ENCODE measurements at regions not wholly inside any gene's neighbourhood (a gene's known extent, or its start where the extent isn't known, plus 50 kb on each side); places are given as distances from the start of the nearest gene placed in this dataset.
A peak's percentile ranks its signal among the peaks of the same experiment; 100 is the strongest.

DNA sequence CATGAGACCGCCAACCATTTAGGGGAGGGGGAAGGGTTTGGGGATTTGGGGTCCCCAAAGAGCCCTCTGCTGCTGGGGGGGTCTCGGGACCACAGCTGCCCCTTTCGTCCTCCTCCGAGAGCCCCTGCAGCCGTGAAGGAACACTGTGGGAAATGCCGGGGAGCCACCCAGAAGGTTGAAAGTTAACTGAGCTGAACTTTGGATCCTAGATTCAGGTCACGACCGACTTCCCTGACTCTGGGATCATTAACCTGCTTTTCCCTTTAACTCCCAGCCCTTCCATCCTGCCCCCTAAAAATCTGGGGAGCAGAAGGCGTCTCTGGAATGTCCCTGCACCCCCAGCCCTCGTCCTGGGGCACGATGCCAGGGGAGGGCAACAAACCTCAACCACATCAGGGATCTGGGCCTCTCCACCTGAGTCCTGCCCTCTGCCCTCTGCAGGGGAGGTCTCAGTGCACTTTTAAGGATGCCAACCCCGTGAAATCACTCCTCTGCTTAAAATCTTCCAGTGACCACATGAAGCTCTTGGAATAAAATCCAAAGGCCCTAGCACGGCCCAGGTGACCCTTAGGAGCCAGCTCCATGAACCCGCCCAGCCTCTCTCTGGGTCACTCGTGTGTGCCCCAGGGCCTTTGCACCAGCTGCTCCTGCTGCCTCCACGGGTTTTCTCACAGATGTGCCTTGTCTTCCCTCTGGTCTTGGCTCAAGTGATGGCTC is 95.0 kb downstream of the RFLNA start:
- ChIA-PET CTCF (interaction anchor here (0.6 to 1.8 kb wide), 2 partner anchors 9 to 24 kb away, joined by 9 to 54 read pairs; no protein-coding TSS in a partner anchor), POLR2A (ENCODE audit: unreplicated experiment) (interaction anchor here (0.6 to 1.9 kb wide), 3 partner anchors 10 to 129 kb away, joined by 4 to 15 read pairs (median 9); no protein-coding TSS in a partner anchor)
- intact Hi-C loops (cut with micrococcal nuclease) = loop anchor here (2.0 to 10.0 kb wide), 5 partner anchors 33 to 527 kb away; partner anchors contain the start of gene NCOR2
- peaks cover 73% of the 10 kb centered on the region for H3K4me1 ChIP-seq (ENCODE audit: insufficient read depth, low read length)
- TF ChIP-seq, protein P1, sequence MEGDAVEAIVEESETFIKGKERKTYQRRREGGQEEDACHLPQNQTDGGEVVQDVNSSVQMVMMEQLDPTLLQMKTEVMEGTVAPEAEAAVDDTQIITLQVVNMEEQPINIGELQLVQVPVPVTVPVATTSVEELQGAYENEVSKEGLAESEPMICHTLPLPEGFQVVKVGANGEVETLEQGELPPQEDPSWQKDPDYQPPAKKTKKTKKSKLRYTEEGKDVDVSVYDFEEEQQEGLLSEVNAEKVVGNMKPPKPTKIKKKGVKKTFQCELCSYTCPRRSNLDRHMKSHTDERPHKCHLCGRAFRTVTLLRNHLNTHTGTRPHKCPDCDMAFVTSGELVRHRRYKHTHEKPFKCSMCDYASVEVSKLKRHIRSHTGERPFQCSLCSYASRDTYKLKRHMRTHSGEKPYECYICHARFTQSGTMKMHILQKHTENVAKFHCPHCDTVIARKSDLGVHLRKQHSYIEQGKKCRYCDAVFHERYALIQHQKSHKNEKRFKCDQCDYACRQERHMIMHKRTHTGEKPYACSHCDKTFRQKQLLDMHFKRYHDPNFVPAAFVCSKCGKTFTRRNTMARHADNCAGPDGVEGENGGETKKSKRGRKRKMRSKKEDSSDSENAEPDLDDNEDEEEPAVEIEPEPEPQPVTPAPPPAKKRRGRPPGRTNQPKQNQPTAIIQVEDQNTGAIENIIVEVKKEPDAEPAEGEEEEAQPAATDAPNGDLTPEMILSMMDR (conservative IDR thresholded peaks at IDR 0.05; ENCODE audit: low read depth, low read length) = no peak
- TF ChIP-seq EZH2phosphoT487 (IDR thresholded peaks at IDR 0.05; ENCODE audit: borderline replicate concordance, low read length) = no peak
- TF ChIP-seq EZH2 (IDR thresholded peaks at IDR 0.05; ENCODE audit: low read length, unreplicated experiment) = no peak
- ATAC-seq = no peak
- peak overlapping the region; percentile 89 for H3K9ac ChIP-seq (ENCODE audit: low read length)
- H3K9me3 ChIP-seq (ENCODE audit: low read length) = no peaks in the 10 kb centered on the region
- no peaks in the 10 kb centered on the region for H3F3A ChIP-seq (ENCODE audit: low read length, unreplicated experiment)
- no peak overlapping the region for H2AFZ ChIP-seq (ENCODE audit: low read length)
- no peaks in the 10 kb centered on the region for H3K9me2 ChIP-seq (replicated peaks; ENCODE audit: low read length)
- peak overlapping the region; percentile 90 for H3K4me3 ChIP-seq (ENCODE audit: low read length)
- BruUV-seq (replicated peaks) = no TSS peak
- no peak for DNase-seq
- H3K79me2 ChIP-seq (ENCODE audit: low read length) = peaks cover 61% of the 10 kb centered on the region
- peak overlapping the region; percentile 96 for H3K4me2 ChIP-seq (ENCODE audit: low read length)
- no peaks in the 10 kb centered on the region for H3K27me3 ChIP-seq (ENCODE audit: low read length)
- no peaks in the 10 kb centered on the region for H4K20me1 ChIP-seq (ENCODE audit: low read length)
- H3K36me3 ChIP-seq (ENCODE audit: low read depth, low read length) = peaks cover 2% of the 10 kb centered on the region; the same call in 1 of the 2 replicates
- H3K27ac ChIP-seq (ENCODE audit: low read length) = peak overlapping the region; percentile 91

DNA sequence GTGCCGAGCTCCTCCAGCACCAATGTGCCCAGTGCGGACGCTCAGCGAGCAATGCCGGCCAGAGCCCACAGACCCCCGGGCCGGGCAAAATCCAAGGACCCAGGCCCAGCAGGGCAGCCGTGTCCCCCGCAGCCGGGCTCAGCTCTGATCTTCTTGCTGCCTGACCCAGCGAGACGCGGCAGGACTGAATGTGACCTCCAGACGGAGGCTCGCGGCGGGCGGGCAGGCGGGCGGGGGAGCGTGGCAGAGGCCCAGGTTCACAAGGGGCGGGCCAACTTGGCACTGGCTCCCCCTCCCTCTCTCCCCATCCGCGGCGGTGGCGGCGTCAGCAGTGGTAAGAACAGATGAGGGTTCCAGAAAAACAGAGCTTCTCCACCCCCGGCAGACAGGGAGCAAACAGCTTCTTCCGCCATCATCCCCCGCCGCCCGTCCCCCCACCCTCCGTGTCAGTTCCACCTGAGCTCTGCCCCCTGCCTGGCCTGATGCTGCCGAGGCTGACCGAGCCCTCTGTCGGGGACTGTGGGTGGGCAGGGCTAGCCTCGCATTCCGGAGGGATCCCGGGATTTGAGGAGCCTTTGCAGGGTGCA is 94.3 kb downstream of the RFLNA start:
- H3K9me3 ChIP-seq (ENCODE audit: low read length) = no peaks in the 10 kb centered on the region
- peak overlapping the region; percentile 91 for H3K27ac ChIP-seq (ENCODE audit: low read length)
- no TSS peak for BruUV-seq (replicated peaks)
- ChIA-PET CTCF (interaction anchor here (0.6 to 1.8 kb wide), 3 partner anchors 9 to 129 kb away, joined by 3 to 54 read pairs (median 9); no protein-coding TSS in a partner anchor), POLR2A (ENCODE audit: unreplicated experiment) (interaction anchor here (0.6 to 1.9 kb wide), 4 partner anchors 9 to 529 kb away, joined by 3 to 15 read pairs (median 6); no protein-coding TSS in a partner anchor)
- H3K36me3 ChIP-seq (ENCODE audit: low read depth, low read length) = peaks cover 9% of the 10 kb centered on the region
- H3K4me1 ChIP-seq (ENCODE audit: insufficient read depth, low read length) = peaks cover 74% of the 10 kb centered on the region
- H3K9ac ChIP-seq (ENCODE audit: low read length) = peak overlapping the region; percentile 89
- H3K79me2 ChIP-seq (ENCODE audit: low read length) = peaks cover 66% of the 10 kb centered on the region
- peak overlapping the region; percentile 40; the same call in 1 of the 2 replicates for H2AFZ ChIP-seq (ENCODE audit: low read length)
- intact Hi-C loops (cut with micrococcal nuclease) = loop anchor here (5.0 to 10.0 kb wide), 4 partner anchors 178 to 528 kb away; partner anchors contain the start of gene NCOR2
- peak overlapping the region; percentile 96 for H3K4me2 ChIP-seq (ENCODE audit: low read length)
- no peak for TF ChIP-seq EZH2 (IDR thresholded peaks at IDR 0.05; ENCODE audit: low read length, unreplicated experiment)
- TF ChIP-seq EZH2phosphoT487 (IDR thresholded peaks at IDR 0.05; ENCODE audit: borderline replicate concordance, low read length) = no peak
- TF ChIP-seq, protein P1 (conservative IDR thresholded peaks at IDR 0.05; ENCODE audit: low read depth, low read length) = no peak
- H4K20me1 ChIP-seq (ENCODE audit: low read length) = no peaks in the 10 kb centered on the region
- DNase-seq = peak; percentile 77
- no peaks in the 10 kb centered on the region for H3K27me3 ChIP-seq (ENCODE audit: low read length)
- peak overlapping the region; percentile 90 for H3K4me3 ChIP-seq (ENCODE audit: low read length)
- no peaks in the 10 kb centered on the region for H3K9me2 ChIP-seq (replicated peaks; ENCODE audit: low read length)
- ATAC-seq = peak; percentile 16
- H3F3A ChIP-seq (ENCODE audit: low read length, unreplicated experiment) = no peaks in the 10 kb centered on the region

All from PC-3 (cell line).